Skeletal muscle tissue (tissue), 3 donors: ENCODE measurements at regions not wholly inside any gene's neighbourhood (a gene's known extent, or its start where the extent isn't known, plus 50 kb on each side); places are given as distances from the start of the nearest gene placed in this dataset.

Experiments used
- H3K27ac ChIP-seq: one replicate; pipeline ENCODE4 v1.7.0; 2013; ENCODE audit warnings: mild to moderate bottlenecking, low read depth, low read length, inconsistent platforms
- H3K27me3 ChIP-seq, 3 donors: one replicate each; pipeline ENCODE4 v1.7.0; 2013; ENCODE audit warnings: low read length in 3 of 3; ENCODE audit not compliant: control insufficient read depth in 3 of 3, insufficient read depth in 3 of 3
- H3K36me3 ChIP-seq, 3 donors: one replicate each; pipeline ENCODE4 v1.7.0; 2013; ENCODE audit warnings: low read length in 3 of 3; ENCODE audit not compliant: control insufficient read depth in 3 of 3, insufficient read depth in 3 of 3
- H3K4me1 ChIP-seq, 3 donors: one replicate each; pipeline ENCODE4 v1.7.0; 2013; ENCODE audit warnings: low read length in 3 of 3, mild to moderate bottlenecking in 3 of 3; ENCODE audit not compliant: control insufficient read depth in 3 of 3, insufficient read depth in 3 of 3
- H3K4me3 ChIP-seq, 3 donors: one replicate each; pipeline ENCODE4 v1.7.0; 2013; ENCODE audit warnings: low read length in 3 of 3
- H3K9ac ChIP-seq, 3 donors: one replicate each; pipeline ENCODE4 v1.7.0; 2013; ENCODE audit warnings: low read length in 3 of 3, mild to moderate bottlenecking in 3 of 3, moderate library complexity in 2 of 3, low read depth in 1 of 3
- H3K9me3 ChIP-seq, 3 donors: one replicate each; pipeline ENCODE4 v1.7.0; 2013; ENCODE audit warnings: low read length in 3 of 3; ENCODE audit not compliant: control insufficient read depth in 3 of 3
- donor health status: Osteomylitis.

- Histone ChIP-seq H3K27me3 (no peaks in the 10 kb centered on the region), H3K27ac (no peak overlapping the region), H3K36me3 (no peaks in the 10 kb centered on the region), H3K4me3 (no peak overlapping the region), H3K9me3 (no peaks in the 10 kb centered on the region), H3K4me1 (no peaks in the 10 kb centered on the region), H3K9ac (no peak overlapping the region)
These were observed 615.7 kb downstream of the TBL1XR1 start for GRCh38 chr3:176581589-176581988.

- no peaks in the 10 kb centered on the region for H3K36me3 ChIP-seq
- H3K27me3 ChIP-seq = no peaks in the 10 kb centered on the region
- H3K4me1 ChIP-seq = no peaks in the 10 kb centered on the region
These were observed 617.5 kb downstream of the TBL1XR1 start for GRCh38 chr3:176579711-176580185.

GRCh38 chr3:176578316-176578715 lies 619.0 kb downstream of the TBL1XR1 start:
- Histone ChIP-seq H3K36me3 (no peaks in the 10 kb centered on the region), H3K9me3 (no peaks in the 10 kb centered on the region), H3K9ac (no peak overlapping the region), H3K27me3 (no peaks in the 10 kb centered on the region), H3K4me1 (no peaks in the 10 kb centered on the region), H3K27ac (no peak overlapping the region), H3K4me3 (no peak overlapping the region)

More at GRCh38 chr3:176579711-176580185, 617.5 kb downstream of the TBL1XR1 start:
- Histone ChIP-seq H3K9ac (no peak overlapping the region), H3K4me3 (no peak overlapping the region), H3K27ac (no peak overlapping the region), H3K9me3 (no peaks in the 10 kb centered on the region)

GRCh38 chr3:176577447-176577846 lies 619.8 kb downstream of the TBL1XR1 start:
- H3K27me3 ChIP-seq = no peaks in the 10 kb centered on the region
- no peaks in the 10 kb centered on the region for H3K36me3 ChIP-seq
- H3K27ac ChIP-seq = no peak overlapping the region
- no peak overlapping the region for H3K4me3 ChIP-seq
- no peaks in the 10 kb centered on the region for H3K9me3 ChIP-seq
- H3K4me1 ChIP-seq = no peaks in the 10 kb centered on the region
- no peak overlapping the region for H3K9ac ChIP-seq

- no peak overlapping the region for H3K27ac ChIP-seq
- H3K4me1 ChIP-seq = no peaks in the 10 kb centered on the region
- H3K36me3 ChIP-seq = no peaks in the 10 kb centered on the region
- no peak overlapping the region for H3K4me3 ChIP-seq
- H3K27me3 ChIP-seq = no peaks in the 10 kb centered on the region
- no peaks in the 10 kb centered on the region for H3K9me3 ChIP-seq
- no peak overlapping the region for H3K9ac ChIP-seq
These were observed 622.5 kb downstream of the TBL1XR1 start for GRCh38 chr3:176574786-176575185.

- H3K4me3 ChIP-seq = no peak overlapping the region
- H3K27ac ChIP-seq = no peak overlapping the region
- H3K36me3 ChIP-seq = no peaks in the 10 kb centered on the region
- H3K9ac ChIP-seq = no peak overlapping the region
- H3K9me3 ChIP-seq = no peaks in the 10 kb centered on the region
- H3K27me3 ChIP-seq = no peaks in the 10 kb centered on the region
- H3K4me1 ChIP-seq = no peaks in the 10 kb centered on the region
These were observed 625.4 kb downstream of the TBL1XR1 start for GRCh38 chr3:176571926-176572325.

- Histone ChIP-seq H3K27ac (no peak overlapping the region), H3K27me3 (no peaks in the 10 kb centered on the region), H3K4me3 (no peak overlapping the region), H3K36me3 (no peaks in the 10 kb centered on the region), H3K9me3 (no peaks in the 10 kb centered on the region), H3K4me1 (no peaks in the 10 kb centered on the region), H3K9ac (no peak overlapping the region)
These were observed 626.3 kb downstream of the TBL1XR1 start for GRCh38 chr3:176570992-176571391.

- no peak overlapping the region for H3K27ac ChIP-seq
- no peaks in the 10 kb centered on the region for H3K36me3 ChIP-seq
- H3K9ac ChIP-seq = no peak overlapping the region
- no peaks in the 10 kb centered on the region for H3K27me3 ChIP-seq
- H3K4me1 ChIP-seq = no peaks in the 10 kb centered on the region
- no peaks in the 10 kb centered on the region for H3K9me3 ChIP-seq
- H3K4me3 ChIP-seq = no peak overlapping the region
These were observed 629.1 kb downstream of the TBL1XR1 start for GRCh38 chr3:176568189-176568588.

- H3K9ac ChIP-seq = no peak overlapping the region
- no peaks in the 10 kb centered on the region for H3K36me3 ChIP-seq
- H3K9me3 ChIP-seq = no peaks in the 10 kb centered on the region
- no peak overlapping the region for H3K27ac ChIP-seq
- no peak overlapping the region for H3K4me3 ChIP-seq
- no peaks in the 10 kb centered on the region for H3K4me1 ChIP-seq
- no peaks in the 10 kb centered on the region for H3K27me3 ChIP-seq
These were observed 630.5 kb downstream of the TBL1XR1 start for GRCh38 chr3:176566757-176567156.

GRCh38 chr3:176562331-176562730 lies 635.0 kb downstream of the TBL1XR1 start:
- Histone ChIP-seq H3K27me3 (no peaks in the 10 kb centered on the region), H3K9ac (no peak overlapping the region), H3K4me3 (no peak overlapping the region), H3K9me3 (no peaks in the 10 kb centered on the region), H3K36me3 (no peaks in the 10 kb centered on the region), H3K27ac (no peak overlapping the region), H3K4me1 (no peaks in the 10 kb centered on the region)

GRCh38 chr3:176561826-176562225 lies 635.5 kb downstream of the TBL1XR1 start:
- Histone ChIP-seq H3K9ac (no peak overlapping the region), H3K27ac (no peak overlapping the region), H3K4me1 (no peaks in the 10 kb centered on the region), H3K36me3 (no peaks in the 10 kb centered on the region), H3K27me3 (no peaks in the 10 kb centered on the region), H3K4me3 (no peak overlapping the region), H3K9me3 (no peaks in the 10 kb centered on the region)
